ENCODE measurements at regions not wholly inside any gene's neighbourhood (a gene's known extent, or its start where the extent isn't known, plus 50 kb on each side); places are given as distances from the start of the nearest gene placed in this dataset.

- Histone ChIP-seq H3K4me3 (ENCODE audit: control insufficient read depth in 2 of 3, extremely low read depth in 1 of 3, insufficient read depth in 2 of 3, low read depth in 1 of 3, low read length in 3 of 3) (no peak overlapping the region), H3K9me3 (ENCODE audit: control insufficient read depth, low read depth, low read length) (no peaks in the 10 kb centered on the region), H2AFZ (ENCODE audit: control insufficient read depth, low read length) (no peak overlapping the region), H3K4me1 (ENCODE audit: control insufficient read depth, extremely low read depth, insufficient read depth, low read length) (no peaks in the 10 kb centered on the region), H3K79me2 (ENCODE audit: control insufficient read depth, insufficient read depth, low read length) (no peaks in the 10 kb centered on the region), H3K27ac (ENCODE audit: control insufficient read depth, insufficient read depth, low read length) (no peak overlapping the region), H3K27me3 (ENCODE audit: control insufficient read depth, extremely low read depth, insufficient read depth, low read length) (no peaks in the 10 kb centered on the region), H3K9me1 (ENCODE audit: control insufficient read depth, extremely low read depth, insufficient read depth, low read length) (no peaks in the 10 kb centered on the region), H3K36me3 (ENCODE audit: control insufficient read depth in 2 of 2, extremely low read depth in 1 of 2, insufficient read depth in 2 of 2, low read length in 2 of 2) (no peaks in the 10 kb centered on the region), H4K20me1 (ENCODE audit: control insufficient read depth, extremely low read depth, insufficient read depth, low read length) (no peaks in the 10 kb centered on the region), H3K9ac (ENCODE audit: control insufficient read depth, extremely low read depth, insufficient read depth, low read length) (no peak overlapping the region), H3K4me2 (ENCODE audit: control insufficient read depth, extremely low read depth, insufficient read depth, low read depth, low read length) (no peak overlapping the region)
- DNase-seq (ENCODE audit: low read depth, low spot score) (no peak), FAIRE-seq (no peak)
- dilution Hi-C loops (cut with MboI; ENCODE audit: extremely low pct_ligation_motif_present, low sequenced_read_pairs), result no loop called here
- TF ChIP-seq, protein P1, sequence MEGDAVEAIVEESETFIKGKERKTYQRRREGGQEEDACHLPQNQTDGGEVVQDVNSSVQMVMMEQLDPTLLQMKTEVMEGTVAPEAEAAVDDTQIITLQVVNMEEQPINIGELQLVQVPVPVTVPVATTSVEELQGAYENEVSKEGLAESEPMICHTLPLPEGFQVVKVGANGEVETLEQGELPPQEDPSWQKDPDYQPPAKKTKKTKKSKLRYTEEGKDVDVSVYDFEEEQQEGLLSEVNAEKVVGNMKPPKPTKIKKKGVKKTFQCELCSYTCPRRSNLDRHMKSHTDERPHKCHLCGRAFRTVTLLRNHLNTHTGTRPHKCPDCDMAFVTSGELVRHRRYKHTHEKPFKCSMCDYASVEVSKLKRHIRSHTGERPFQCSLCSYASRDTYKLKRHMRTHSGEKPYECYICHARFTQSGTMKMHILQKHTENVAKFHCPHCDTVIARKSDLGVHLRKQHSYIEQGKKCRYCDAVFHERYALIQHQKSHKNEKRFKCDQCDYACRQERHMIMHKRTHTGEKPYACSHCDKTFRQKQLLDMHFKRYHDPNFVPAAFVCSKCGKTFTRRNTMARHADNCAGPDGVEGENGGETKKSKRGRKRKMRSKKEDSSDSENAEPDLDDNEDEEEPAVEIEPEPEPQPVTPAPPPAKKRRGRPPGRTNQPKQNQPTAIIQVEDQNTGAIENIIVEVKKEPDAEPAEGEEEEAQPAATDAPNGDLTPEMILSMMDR (optimal IDR thresholded peaks at IDR 0.05 in 1 of 3, IDR thresholded peaks at IDR 0.05 in 1 of 3, conservative IDR thresholded peaks at IDR 0.05 in 1 of 3; ENCODE audit: extremely low read depth in 1 of 3, insufficient read depth in 2 of 3, low read length in 3 of 3), result no peak
- no peak for TF ChIP-seq EZH2 (IDR thresholded peaks at IDR 0.05; ENCODE audit: low read length)
Observed at GRCh38 chr3:18288243-18288642, 136.9 kb downstream of the SATB1 start.

- Histone ChIP-seq H3K9ac (ENCODE audit: control insufficient read depth, extremely low read depth, insufficient read depth, low read length) (no peak overlapping the region), H3K27ac (ENCODE audit: control insufficient read depth, insufficient read depth, low read length) (no peak overlapping the region), H3K9me1 (ENCODE audit: control insufficient read depth, extremely low read depth, insufficient read depth, low read length) (no peaks in the 10 kb centered on the region), H3K4me3 (ENCODE audit: control insufficient read depth in 2 of 3, extremely low read depth in 1 of 3, insufficient read depth in 2 of 3, low read depth in 1 of 3, low read length in 3 of 3) (no peak overlapping the region), H3K36me3 (ENCODE audit: control insufficient read depth in 2 of 2, extremely low read depth in 1 of 2, insufficient read depth in 2 of 2, low read length in 2 of 2) (no peaks in the 10 kb centered on the region), H3K27me3 (ENCODE audit: control insufficient read depth, extremely low read depth, insufficient read depth, low read length) (no peaks in the 10 kb centered on the region), H3K79me2 (ENCODE audit: control insufficient read depth, insufficient read depth, low read length) (no peaks in the 10 kb centered on the region), H3K4me2 (ENCODE audit: control insufficient read depth, extremely low read depth, insufficient read depth, low read depth, low read length) (no peak overlapping the region), H3K4me1 (ENCODE audit: control insufficient read depth, extremely low read depth, insufficient read depth, low read length) (no peaks in the 10 kb centered on the region), H3K9me3 (ENCODE audit: control insufficient read depth, low read depth, low read length) (no peaks in the 10 kb centered on the region), H2AFZ (ENCODE audit: control insufficient read depth, low read length) (no peak overlapping the region), H4K20me1 (ENCODE audit: control insufficient read depth, extremely low read depth, insufficient read depth, low read length) (no peaks in the 10 kb centered on the region)
- DNase-seq (ENCODE audit: low read depth, low spot score), result no peak
- dilution Hi-C loops (cut with MboI; ENCODE audit: extremely low pct_ligation_motif_present, low sequenced_read_pairs), result no loop called here
- no peak for FAIRE-seq
- TF ChIP-seq, protein P1 (optimal IDR thresholded peaks at IDR 0.05 in 1 of 3, IDR thresholded peaks at IDR 0.05 in 1 of 3, conservative IDR thresholded peaks at IDR 0.05 in 1 of 3; ENCODE audit: extremely low read depth in 1 of 3, insufficient read depth in 2 of 3, low read length in 3 of 3), result no peak
- no peak for TF ChIP-seq EZH2 (IDR thresholded peaks at IDR 0.05; ENCODE audit: low read length)
Observed at GRCh38 chr3:18284716-18285115, 140.4 kb downstream of the SATB1 start.
